Medulla oblongata (tissue), 1 donor: ENCODE measurements at regions not wholly inside any gene's neighbourhood (a gene's known extent, or its start where the extent isn't known, plus 50 kb on each side); places are given as distances from the start of the nearest gene placed in this dataset.
"Not testable (repeated sequence)": the region's sequence is repeated elsewhere in the genome, so short reads cannot be mapped to it uniquely, and the experiment has no call there.

ENCODE experiments used
- DNase-seq: peaks from one replicate; pipeline ENCODE4 v3.0.0-alpha.2; 2015; ENCODE audit errors: extremely low spot score

GRCh38 chr14:105856676-105857219 is 330.4 kb downstream of the TMEM121 start:
- no peak for DNase-seq

- no peak for DNase-seq
Measured at GRCh38 chr14:105857220-105857825, 330.9 kb downstream of the TMEM121 start.

GRCh38 chr14:105857826-105858675 is 331.7 kb downstream of the TMEM121 start:
- DNase-seq: no peak

GRCh38 chr14:105858676-105859025 is 332.3 kb downstream of the TMEM121 start:
- DNase-seq: no peak

- DNase-seq: not testable (repeated sequence)
Measured at GRCh38 chr14:105859073-105859716, 332.8 kb downstream of the TMEM121 start.

- DNase-seq: no peak
Measured at GRCh38 chr14:105859717-105860614, 333.6 kb downstream of the TMEM121 start.

GRCh38 chr14:105860615-105861580 is 334.5 kb downstream of the TMEM121 start:
- DNase-seq: no peak

- no peak for DNase-seq
Measured at GRCh38 chr14:105861985-105862465, 335.6 kb downstream of the TMEM121 start.

- no peak for DNase-seq
Measured at GRCh38 chr14:105862581-105863239, 336.3 kb downstream of the TMEM121 start.

- DNase-seq: no peak
Measured at GRCh38 chr14:105863296-105864108, 337.1 kb downstream of the TMEM121 start.

GRCh38 chr14:105864116-105864515 is 337.7 kb downstream of the TMEM121 start:
- no peak for DNase-seq

- no peak for DNase-seq
Measured at GRCh38 chr14:105864651-105865265, 338.4 kb downstream of the TMEM121 start.

GRCh38 chr14:105865266-105865903 is 339.0 kb downstream of the TMEM121 start:
- no peak for DNase-seq

- no peak for DNase-seq
Measured at GRCh38 chr14:105865904-105866840, 339.8 kb downstream of the TMEM121 start.

GRCh38 chr14:105866841-105867321 is 340.5 kb downstream of the TMEM121 start:
- no peak for DNase-seq

- DNase-seq: no peak
Measured at GRCh38 chr14:105867961-105868599, 341.7 kb downstream of the TMEM121 start.
